Body of pancreas (tissue), 4 donors: ENCODE measurements at regions not wholly inside any gene's neighbourhood (a gene's known extent, or its start where the extent isn't known, plus 50 kb on each side); places are given as distances from the start of the nearest gene placed in this dataset.

Source experiments
- POLR2A ChIP-seq, 3 donors: fragments of 450-650 bp; IDR thresholded peaks; one replicate each; pipeline ENCODE4 v1.6.1; 2016; ENCODE audit warnings: antibody characterized with exemption in 3 of 3, mild to moderate bottlenecking in 2 of 3
- TF ChIP-seq, protein P1 (sequence below), 7 experiments: fragments of 450-650 bp in 4 of 7; fragments of 200-600 bp in 3 of 7; sonication (generic) in 3 of 7; IDR thresholded peaks; one replicate each; pipeline ENCODE4 v1.5.1; 2016 to 2019; ENCODE audit warnings: antibody characterized with exemption in 7 of 7

DNA sequence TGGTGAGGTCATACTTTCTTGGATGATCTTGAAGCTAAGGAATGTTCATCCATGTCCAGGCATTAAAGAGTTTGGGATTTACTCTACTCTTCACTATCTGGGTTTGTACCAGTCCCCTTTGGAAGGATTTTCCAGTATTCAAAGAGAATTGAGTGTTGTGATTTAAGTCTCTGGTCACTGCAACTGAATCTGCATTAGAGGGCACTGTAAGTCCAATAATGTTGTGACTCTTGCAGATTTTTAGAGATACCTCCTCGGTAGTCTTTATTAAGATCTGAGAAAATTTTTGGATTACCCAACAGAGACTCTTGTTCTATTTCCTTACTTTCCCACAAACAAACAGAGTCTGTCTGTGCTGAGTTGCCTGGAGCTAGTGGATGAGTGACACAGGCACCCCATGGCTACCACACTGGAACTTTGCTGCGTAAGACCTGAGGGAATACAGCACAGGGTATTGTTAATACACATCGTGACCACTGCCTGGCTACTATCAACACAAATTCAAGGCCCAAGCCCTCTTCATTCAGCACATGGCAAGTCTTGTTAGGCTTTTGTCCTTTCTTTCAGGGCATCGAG, 357.1 kb upstream of the KLHL4 start:
- TF ChIP-seq, protein P1, sequence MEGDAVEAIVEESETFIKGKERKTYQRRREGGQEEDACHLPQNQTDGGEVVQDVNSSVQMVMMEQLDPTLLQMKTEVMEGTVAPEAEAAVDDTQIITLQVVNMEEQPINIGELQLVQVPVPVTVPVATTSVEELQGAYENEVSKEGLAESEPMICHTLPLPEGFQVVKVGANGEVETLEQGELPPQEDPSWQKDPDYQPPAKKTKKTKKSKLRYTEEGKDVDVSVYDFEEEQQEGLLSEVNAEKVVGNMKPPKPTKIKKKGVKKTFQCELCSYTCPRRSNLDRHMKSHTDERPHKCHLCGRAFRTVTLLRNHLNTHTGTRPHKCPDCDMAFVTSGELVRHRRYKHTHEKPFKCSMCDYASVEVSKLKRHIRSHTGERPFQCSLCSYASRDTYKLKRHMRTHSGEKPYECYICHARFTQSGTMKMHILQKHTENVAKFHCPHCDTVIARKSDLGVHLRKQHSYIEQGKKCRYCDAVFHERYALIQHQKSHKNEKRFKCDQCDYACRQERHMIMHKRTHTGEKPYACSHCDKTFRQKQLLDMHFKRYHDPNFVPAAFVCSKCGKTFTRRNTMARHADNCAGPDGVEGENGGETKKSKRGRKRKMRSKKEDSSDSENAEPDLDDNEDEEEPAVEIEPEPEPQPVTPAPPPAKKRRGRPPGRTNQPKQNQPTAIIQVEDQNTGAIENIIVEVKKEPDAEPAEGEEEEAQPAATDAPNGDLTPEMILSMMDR (IDR thresholded peaks at IDR 0.05), result no peak
- no peak for TF ChIP-seq POLR2A (IDR thresholded peaks at IDR 0.05)
